Activated CD4-positive, alpha-beta T cell treated with anti-CD3 and anti-CD28 coated beads, Interleukin-2, amount 50 U/mL, for 24 hours (primary cell): ENCODE measurements at regions not wholly inside any gene's neighbourhood (a gene's known extent, or its start where the extent isn't known, plus 50 kb on each side); places are given as distances from the start of the nearest gene placed in this dataset.

ENCODE experiments used
- DNase-seq, 2 donors: peaks; one replicate each; pipeline ENCODE4 v3.0.0-alpha.2; 2020; ENCODE audit warnings: low read depth in 1 of 2, low spot score in 1 of 2

DNA sequence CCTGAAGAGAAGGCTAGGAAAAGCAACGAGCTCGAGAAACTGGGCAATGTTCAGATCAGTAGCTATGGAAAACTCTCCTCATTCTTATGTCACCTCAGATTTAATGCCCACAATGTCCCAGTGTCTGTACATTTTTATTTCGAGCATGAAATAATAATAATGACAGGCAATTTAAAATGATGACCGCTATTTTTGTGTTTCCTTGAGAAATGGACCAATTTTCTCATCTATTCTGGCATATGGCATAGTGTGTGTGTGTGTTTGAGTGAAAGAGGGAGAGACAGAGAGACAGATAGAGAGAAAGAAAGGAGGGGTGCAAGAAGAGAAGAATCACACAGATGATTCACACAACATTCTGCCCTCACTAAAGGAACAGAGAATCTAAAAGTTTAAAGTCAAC is 119.1 kb upstream of the C1orf21 start:
- no peak for DNase-seq

DNA sequence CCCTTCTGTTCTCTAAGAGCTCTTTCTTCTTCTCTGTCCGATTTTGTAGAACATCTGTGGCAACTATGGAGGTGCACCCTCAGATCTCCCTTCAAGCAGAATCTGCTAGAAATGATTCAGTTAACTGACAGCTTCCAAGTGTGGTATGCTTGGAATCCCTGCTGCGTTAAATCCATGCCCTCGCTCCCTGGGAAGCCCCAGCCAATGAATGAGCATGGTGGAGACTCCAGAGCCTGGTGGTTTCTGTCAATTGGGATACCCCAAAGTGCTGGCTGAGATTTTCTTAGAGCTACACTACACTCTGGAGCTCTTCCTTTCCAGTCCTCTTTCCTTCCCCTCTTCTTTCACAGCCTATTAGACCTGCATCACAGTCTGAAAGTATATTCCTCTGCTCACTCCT is 116.3 kb upstream of the C1orf21 start:
- DNase-seq = no peak

DNA sequence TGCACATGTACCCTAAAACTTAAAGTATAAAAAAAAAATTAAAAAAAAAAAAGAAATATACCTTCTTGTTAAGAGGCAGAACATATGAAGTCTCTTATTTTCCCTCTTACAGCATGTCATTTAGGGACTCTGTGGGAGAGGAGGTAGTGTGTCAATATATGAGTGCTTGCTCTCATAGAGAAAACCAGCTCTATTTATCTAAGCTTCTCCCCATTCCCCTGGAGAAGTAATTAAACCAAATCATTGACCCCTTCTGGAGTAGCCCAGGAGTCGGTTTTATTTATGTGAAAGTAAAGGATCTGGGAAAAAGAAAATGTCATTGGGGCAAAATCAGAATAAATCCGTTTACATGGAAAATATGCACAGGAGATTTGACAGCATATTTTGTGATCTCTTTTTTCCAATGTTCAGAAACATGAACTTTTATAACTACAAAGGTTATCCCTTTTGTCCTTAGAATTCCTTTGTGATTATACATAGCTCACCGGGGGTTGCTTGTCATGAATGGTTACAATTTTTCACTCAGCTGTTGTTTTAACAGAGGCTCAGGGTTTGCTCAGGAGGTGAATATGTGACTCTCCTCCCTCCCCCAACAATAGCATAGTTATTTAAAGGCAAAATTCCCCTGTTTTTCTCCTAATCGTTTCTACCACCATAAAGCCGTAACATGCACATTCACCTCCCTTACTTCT is 114.5 kb upstream of the C1orf21 start:
- DNase-seq = no peak

DNA sequence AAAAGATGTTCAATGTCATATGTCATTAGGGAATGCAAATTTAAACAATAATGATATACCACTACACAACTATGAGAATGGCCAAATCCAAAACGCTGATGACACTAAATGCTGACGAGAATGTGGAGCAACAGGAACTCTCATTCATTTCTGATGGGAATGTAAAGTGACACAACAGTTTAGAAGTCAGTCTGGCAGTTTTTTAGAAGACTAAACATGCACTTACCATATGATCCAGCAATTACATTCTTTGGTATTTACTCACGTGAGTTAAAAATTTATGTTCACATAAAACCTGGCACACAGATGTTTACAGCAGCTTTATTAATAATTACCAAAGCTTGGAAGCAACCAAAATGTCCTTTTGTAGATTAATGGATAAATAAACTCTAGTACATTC is 110.4 kb upstream of the C1orf21 start:
- DNase-seq = no peak

DNA sequence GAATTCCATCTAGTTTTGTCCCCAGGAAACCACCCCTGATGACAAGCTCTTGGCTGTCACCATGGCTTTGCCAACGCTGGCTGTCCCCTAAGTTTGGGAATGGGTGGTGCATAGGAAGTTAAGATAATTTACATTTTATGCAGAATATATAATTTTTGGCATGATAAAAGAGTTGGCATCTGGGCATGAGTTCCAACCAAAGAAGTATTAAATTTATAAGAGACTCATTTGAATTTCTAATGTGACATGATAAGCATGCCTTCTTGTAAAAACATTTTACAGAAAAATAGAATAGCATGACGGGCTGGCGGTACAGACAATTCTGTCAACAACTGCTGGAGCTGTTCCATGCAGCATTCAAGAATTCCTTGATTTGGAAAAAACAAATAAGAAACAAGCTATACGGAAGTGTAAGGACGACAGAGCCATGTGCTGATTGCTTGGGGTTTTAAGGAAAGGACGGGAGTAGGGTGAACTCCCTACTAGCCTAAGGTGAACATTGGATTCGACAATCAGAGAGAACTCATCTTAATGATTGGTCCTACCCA is 106.8 kb upstream of the C1orf21 start:
- no peak for DNase-seq

DNA sequence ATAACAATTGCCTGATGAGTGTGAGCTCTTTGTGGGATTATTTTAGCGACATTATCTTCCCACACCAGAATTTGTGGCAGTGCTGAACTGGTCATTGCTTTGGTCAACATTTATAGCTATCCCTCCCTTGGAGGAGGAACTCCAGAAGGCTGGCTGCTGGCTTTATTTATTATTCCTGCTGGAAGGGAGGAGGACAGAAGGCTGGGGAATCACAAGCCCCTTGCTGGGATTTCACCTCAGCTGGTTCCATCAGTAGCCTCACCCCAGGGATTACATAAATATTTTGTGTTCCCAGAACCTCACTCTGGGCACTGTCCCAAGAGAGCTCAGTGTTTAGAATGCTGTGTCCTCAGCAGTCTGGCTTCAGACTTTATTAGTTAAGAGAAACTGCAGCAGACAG is 102.8 kb upstream of the C1orf21 start:
- no peak for DNase-seq

DNA sequence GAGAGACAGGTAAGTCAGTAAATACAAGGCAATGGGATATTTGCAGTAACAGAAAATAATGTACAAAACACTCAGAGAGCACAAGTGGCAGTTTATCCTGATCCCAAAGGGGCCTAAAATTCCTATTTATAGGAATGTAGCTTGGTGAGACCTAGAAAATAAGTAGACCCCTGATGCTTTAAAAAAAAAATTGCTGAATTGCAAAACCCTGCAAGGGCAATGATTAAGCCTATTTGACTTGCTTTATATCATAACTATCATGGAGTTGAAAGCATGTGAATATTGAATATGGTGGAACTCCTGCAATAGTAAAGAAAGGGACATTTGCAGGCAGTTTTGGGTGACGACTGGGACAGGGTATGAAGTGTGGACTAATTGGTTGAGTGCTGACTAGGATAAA is 101.9 kb upstream of the C1orf21 start:
- DNase-seq = no peak

DNA sequence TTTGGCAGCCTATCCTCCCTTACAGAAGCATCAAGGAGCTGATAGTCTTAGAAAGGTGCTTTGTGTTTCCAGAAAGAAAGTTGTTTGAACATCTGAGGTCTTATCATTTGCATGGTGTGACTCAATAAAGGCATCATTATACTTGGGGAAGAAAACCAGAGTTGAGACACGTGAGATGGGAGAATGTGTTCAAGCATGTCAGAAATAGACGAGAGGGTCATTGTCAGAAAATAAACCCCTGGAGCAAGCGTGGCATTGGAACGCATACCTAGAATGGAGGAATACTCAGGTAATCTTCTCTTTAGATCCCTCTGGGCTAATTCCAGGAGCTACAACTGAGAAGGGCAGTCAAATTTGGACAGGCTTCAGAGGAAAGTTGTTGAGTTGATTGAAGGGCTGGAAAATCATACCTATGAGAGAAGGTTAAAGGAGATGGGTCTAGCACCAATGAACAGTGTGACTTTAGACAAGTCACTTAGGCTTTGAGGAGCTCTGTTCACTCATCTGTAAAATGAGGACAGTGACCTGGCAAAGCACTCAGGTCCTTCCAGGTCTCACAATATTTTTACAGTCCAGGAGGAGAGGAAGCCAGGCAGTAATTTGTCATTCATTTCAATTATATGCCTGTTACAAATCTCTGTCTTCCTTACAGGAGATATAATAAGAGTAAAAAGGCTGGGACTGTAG is 101.3 kb upstream of the C1orf21 start:
- DNase-seq = no peak

DNA sequence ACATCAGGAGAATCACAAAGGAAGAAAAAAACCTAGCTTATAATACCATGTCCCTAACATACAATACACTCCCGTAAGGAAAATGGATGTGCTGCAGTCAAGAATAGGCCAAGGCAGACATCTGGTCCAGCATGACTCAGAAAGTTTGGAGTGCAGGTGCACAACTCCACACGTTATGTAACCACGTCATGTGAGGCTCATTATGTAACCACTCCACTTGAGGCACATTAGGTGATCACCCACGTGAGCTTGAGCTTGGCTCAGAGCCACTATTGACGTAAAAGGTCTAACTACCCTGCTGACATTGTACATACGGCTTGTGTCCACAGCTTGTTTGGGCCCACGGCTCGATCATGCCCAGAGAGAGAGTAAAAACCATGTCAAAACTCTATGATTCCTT is 99.8 kb upstream of the C1orf21 start:
- DNase-seq = no peak

DNA sequence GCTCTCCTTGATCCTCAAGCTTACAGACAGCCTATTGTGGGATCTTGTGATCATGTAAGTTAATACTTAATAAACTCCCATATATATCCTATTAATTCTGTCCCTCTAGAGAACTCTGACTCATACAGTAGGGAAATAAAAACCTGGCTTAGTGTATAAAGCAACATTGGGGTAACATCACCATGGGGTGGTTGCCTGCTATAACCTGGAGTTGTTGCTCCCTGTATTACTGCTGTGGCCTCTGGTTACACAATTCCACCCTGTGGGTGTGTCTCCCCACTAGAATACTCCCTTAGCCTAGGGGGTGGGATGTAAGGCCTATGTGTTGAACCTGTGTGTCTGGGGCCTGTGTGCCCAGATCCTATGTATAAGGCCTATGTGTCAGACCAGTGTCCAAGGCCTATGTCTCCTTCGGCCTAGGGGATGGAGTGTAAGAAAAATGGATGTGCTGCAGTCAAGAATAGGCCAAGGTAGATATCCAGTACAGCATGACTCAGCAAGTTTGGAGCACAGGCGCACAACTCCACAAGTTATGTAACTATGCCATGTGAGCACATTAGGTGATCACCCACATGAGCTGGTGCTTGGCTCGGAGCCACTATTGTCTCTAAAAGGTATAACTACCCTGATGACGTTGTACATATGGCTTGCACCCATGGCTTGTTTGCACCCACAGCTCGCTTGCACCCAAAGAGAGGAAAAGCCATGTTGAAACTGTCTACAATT is 96.8 kb upstream of the C1orf21 start:
- no peak for DNase-seq

DNA sequence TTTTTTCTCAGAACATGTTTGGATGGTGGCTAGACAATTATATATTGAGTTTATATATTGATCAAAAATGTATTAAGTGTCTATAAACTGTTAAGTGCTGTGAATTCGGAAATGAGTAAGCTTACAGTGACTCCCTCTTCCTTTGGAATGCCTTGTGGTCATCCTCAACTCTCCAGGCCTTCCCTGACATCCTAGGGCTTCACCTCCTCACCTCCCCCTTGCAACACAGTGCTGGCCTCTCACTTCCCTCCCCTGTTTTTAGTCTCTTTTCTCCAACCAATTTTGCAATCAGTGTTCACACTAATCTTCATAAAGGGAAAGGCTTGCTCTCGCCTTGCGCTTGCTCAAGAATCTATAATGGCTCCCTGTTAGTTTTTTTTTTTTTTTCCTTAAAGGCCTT is 95.1 kb upstream of the C1orf21 start:
- no peak for DNase-seq

DNA sequence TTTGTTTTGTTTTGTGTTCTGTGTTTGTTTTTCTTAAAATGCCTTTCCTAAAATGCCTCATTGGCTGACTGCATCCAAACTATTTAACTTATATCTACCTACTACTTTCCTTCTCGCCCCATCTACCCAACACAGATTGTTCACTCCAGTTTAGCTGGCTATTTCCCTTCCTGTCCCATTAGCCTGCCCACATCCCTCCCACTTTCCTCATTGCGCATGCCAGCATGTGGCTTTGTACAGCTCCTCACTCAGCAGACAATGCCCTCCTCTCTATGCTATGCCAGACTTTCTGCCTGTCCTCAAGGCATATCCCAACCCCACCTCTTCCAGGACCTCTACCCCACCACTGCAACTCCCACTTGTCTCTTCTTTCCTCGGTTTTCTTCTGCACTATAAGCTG is 94.7 kb upstream of the C1orf21 start:
- DNase-seq = no peak

DNA sequence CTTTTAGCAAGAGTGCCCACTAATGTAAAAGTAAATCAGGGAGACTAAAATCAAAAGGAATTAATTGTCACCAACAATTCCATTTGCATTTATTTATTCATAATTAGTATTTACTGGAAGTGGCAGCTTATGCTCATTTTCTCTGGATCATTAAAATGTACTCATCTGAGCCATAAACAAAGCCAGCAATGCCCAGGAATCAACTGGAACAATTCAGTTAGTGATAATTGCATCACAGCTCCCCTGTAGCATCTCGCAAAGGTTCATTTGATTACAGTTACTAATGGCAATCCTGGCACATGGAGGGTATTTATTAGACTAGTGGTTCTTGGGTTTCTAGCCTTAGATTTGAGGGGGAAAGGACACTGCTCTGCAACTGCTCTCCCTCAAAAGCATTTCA is 92.7 kb upstream of the C1orf21 start:
- no peak for DNase-seq

DNA sequence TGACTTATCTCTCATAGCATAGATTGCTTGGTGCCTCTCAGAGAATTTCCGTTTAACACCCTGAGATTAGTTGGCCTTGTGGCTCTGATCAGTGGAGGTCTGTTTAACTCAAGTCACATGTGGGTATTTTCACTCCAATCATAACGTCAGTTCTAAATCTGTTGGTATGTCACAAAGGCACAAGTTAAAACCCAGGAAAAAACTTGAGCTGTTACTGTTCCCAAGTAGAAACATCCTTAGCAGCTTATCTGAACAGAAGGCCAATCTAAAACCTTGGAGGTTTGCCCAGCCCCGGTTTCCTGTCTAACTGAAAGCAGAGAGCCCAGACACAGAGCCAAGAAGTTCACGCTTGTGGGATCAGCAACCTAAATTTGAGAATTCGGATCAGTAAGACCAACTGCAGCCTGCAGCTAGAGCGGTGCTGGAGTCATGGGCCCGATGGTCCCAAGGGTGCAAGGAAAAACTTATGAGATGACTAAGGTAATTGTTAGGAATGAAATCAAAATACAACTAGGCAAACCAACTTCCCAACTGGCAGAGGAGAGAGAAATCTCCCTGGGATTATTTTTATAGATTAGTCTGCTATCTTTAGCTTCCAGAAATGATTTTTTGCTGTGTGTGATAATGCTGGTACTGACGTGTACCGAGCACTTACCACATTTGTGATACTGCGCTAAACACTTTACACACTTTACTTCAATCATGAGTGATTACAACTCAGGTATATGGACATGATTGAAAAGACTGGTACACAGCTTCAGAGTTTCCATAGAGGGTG is 90.2 kb upstream of the C1orf21 start:
- no peak for DNase-seq

DNA sequence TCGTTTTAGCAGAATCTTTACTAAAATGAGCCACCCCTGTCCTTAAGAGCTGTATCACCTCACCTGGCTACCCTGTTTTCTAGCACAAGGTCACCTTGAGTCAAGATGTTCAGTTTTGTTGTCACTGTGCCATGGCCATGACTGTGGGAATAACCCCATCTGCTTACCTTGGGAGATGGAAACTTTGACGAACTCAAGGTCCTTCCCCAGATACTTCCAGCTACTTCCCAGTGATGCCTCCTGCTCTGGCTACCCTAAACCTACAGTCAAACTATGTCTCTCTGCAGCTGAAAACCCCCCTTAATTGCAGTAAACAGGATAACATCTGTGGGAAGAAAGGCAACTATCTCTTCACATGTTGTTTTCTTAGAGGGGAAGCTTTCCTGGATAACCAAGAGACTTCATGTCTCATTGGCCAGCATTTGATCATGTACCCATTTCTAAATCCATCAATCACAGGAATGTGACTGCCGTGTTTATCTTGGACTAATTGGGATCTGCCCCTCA is 89.5 kb upstream of the C1orf21 start:
- no peak for DNase-seq

DNA sequence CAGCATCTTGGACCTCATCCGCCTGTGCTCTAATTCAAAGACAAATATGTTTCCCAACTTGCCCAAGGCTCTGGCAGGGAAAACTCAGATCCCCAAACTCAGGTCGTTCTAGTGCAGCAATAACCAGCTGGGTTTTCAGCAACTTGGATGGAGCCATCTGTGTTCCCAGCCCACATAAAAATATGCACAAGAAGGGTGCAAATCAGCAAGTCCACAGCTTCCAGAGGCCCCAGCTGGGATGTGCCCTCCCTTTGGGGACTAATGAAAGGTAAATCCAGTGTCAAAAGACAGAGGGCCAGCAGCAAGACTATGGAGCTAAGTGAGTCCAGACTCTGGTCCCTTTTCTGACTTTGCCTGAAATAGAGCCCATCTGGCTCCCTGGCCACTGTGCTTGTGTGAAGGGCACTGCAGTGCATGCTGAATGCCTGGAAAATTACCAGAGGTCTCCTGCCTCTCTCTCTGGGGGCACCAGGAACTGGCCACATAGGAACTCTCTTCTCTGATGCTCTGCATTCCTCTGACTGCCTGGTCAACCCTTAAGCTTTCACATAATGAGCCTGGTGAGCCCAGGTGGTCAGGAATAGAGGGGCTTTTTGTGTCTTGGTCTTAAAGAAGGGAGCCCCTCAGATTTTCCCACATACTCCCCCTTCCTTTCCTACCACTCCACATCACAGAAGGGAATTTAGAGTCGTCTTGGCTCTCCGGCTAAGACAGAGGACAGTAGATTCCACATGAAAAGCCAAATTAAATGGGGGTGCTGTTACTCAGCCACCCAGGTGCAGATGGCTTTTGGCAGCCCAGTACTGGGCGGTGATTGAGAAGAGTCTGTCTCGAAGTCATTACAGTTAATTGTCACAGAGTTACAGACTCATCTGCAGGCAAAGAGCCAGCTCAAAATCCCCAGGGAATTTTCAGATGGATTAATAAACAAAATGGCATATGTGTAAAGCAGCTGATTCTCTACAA is 88.1 kb upstream of the C1orf21 start:
- no peak for DNase-seq

DNA sequence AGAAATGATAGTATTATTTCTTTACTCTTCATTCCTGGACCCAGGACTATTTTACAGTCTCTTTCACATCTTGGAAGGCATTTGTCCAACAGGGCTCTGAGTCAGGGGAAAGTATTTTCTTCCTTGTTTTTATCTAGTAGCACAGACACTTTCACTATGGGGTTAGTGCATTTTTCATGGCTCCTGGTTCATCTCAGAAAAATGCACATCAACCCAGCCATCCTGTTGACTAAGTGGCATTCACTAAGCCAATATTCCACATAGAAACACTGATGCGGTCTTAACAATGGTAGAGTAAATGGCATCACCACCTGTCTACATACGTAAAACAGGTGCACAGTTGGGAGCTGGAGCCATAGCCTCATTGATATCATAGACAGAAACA is 87.4 kb upstream of the C1orf21 start:
- no peak for DNase-seq

DNA sequence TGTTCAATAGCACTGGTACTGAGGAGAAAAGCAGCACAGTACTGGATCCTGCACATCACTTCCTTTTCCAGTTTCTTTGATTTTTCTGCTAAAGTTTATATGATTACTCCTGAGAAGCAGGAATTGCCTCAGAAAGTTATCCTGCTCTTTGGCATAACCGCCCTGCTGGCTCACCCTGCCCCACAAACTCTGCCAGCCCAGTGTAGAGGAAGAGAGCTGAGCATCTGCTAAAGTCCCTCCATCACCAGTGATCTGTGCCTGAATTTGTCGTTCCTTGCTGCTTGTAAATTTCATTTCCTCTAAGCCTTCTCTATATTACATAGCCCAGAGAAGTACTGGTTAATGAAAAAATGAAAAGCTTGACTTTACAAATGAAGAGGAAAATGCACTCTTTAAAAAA is 87.0 kb upstream of the C1orf21 start:
- no peak for DNase-seq

DNA sequence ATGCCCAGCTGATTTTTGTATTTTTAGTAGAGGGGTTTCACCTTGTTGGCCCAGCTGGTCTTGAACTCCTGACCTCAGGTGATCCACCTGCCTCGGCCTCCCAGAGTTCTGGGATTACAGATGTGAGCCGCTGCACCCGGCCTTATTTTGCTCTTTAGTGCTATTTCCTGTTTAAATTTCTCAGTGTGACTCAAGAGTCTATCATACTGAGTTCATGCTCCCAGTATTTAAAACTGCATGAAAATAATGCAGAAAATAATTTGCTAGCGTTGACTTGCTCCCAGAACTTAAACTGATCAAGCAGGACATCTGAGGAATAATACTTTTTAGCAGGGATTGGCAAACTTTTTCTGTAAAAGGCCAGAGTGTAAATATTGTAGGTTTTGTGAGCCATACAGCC is 86.4 kb upstream of the C1orf21 start:
- no peak for DNase-seq

DNA sequence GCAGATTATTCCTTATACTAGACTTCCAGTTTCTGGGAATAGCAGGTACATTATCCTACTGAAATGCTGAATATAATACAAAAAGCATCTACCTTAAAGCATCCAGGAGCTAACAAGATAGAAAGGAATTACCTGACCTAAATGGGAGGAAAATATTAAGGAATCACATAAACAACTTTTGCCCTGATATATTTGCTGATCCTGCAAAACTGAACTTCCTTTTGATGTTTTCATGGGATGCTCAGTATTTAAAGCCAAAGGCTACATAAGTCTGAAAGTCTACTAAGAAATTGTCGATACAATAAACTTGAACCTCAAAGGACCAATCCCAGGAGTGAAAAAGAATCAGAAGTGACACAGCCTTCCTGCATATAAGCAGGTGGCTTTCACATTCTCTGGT is 85.6 kb upstream of the C1orf21 start:
- DNase-seq = no peak
